ENCODE measurements at regions not wholly inside any gene's neighbourhood (a gene's known extent, or its start where the extent isn't known, plus 50 kb on each side); places are given as distances from the start of the nearest gene placed in this dataset.

DNA sequence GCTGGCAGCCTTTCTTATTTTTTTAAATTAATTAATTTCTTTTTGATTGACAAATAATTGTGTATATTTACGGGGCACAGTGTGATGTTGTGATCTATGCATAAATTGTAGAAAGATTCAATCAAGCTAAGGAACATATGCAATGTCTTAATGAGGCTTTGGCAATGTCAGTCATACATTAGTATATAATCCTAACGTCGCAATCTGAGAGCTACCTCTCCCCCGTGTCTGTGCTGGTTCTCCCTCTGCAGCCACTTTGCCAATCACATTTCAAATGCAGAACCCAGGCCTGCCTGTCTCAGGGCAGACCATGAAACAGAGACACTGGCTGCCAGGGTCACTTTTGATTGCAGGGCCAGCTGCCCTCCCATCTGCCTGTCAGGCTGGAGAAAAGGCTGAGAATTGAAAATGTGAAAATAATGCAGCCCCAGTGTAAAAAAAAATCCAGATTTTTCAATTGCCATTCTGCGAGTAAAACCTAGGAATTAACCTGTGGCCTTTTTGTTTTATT, 56.3 kb downstream of the SLC24A2 start:
- no peaks in the 10 kb centered on the region for H3K36me3 Mint-ChIP-seq
- TF ChIP-seq, protein P1, sequence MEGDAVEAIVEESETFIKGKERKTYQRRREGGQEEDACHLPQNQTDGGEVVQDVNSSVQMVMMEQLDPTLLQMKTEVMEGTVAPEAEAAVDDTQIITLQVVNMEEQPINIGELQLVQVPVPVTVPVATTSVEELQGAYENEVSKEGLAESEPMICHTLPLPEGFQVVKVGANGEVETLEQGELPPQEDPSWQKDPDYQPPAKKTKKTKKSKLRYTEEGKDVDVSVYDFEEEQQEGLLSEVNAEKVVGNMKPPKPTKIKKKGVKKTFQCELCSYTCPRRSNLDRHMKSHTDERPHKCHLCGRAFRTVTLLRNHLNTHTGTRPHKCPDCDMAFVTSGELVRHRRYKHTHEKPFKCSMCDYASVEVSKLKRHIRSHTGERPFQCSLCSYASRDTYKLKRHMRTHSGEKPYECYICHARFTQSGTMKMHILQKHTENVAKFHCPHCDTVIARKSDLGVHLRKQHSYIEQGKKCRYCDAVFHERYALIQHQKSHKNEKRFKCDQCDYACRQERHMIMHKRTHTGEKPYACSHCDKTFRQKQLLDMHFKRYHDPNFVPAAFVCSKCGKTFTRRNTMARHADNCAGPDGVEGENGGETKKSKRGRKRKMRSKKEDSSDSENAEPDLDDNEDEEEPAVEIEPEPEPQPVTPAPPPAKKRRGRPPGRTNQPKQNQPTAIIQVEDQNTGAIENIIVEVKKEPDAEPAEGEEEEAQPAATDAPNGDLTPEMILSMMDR (IDR thresholded peaks at IDR 0.05), result no peak
- no peaks in the 10 kb centered on the region for H3K4me1 Mint-ChIP-seq
- H3K36me3 ChIP-seq (replicated peaks in 1 of 2; ENCODE audit: control insufficient read depth in 1 of 2, insufficient read depth in 2 of 2, low read length in 2 of 2), result no peaks in the 10 kb centered on the region
- no peaks in the 10 kb centered on the region for H3K9me3 ChIP-seq (replicated peaks in 1 of 2; ENCODE audit: control insufficient read depth in 1 of 2, insufficient read depth in 1 of 2, low read length in 2 of 2)
- H3K27ac Mint-ChIP-seq, result no peak overlapping the region
- no peak overlapping the region for H3K9ac ChIP-seq (ENCODE audit: insufficient read depth, low read length, poor library complexity, severe bottlenecking)
- H3K9me3 Mint-ChIP-seq, result peaks cover 0 to 1% (median 0%) of the 10 kb centered on the region in 7 donors
- H3K79me2 ChIP-seq (ENCODE audit: insufficient read depth, low read length), result no peaks in the 10 kb centered on the region
- H3K4me2 ChIP-seq (replicated peaks; ENCODE audit: extremely low read depth, low read length, poor library complexity, severe bottlenecking), result no peak overlapping the region
- WGBS (ENCODE audit: insufficient coverage), result 89% methylated on average over 4 of the region's 5 CpGs
- no peaks in the 10 kb centered on the region for H3K27me3 ChIP-seq (ENCODE audit: control insufficient read depth in 2 of 2, insufficient read depth in 2 of 2, low read length in 2 of 2)
- H4K20me1 ChIP-seq (ENCODE audit: insufficient read depth, low read length), result no peaks in the 10 kb centered on the region
- no peak overlapping the region for H3K27ac ChIP-seq (ENCODE audit: low read depth in 1 of 2, low read length in 2 of 2)
- H3K4me1 ChIP-seq (ENCODE audit: control insufficient read depth in 1 of 2, insufficient read depth in 2 of 2, low read length in 2 of 2), result no peaks in the 10 kb centered on the region
- no peak overlapping the region for H2AFZ ChIP-seq (ENCODE audit: insufficient read depth, low read depth, low read length, poor library complexity, severe bottlenecking)
- no peak overlapping the region for H3K4me3 Mint-ChIP-seq
- H3K27me3 Mint-ChIP-seq (ENCODE audit: low read depth in 3 of 3), result peaks cover 0 to 2% (median 0%) of the 10 kb centered on the region in 3 donors
- intact Hi-C loops (cut with micrococcal nuclease), result no loop called here
- DNase-seq, result no peak
- H3K4me3 ChIP-seq (replicated peaks in 1 of 3; ENCODE audit: low read depth in 2 of 3, low read length in 3 of 3), result no peak overlapping the region

DNA sequence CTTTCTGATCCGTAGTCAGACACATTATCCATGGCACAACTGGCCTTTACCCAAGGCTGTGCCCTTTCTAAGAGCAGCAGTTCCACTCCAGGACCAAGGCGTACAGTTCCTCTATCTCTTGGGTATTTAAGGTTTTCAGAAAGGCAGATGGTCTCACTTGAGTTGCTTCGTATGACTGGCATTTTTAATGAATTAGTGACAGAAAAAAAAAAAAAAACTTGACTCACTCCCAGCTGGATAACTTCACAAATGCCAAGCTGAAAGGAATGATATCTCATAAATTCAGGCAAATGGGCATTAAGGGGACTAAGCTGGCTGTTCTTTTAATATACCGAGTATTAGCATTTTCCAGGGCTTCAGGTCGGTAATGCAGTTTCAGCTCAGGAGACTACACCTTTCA, 60.7 kb downstream of the SLC24A2 start:
- Mint-ChIP-seq H3K27me3 (ENCODE audit: low read depth in 3 of 3) (peaks cover 0 to 2% (median 0%) of the 10 kb centered on the region in 3 donors), H3K27ac (no peak overlapping the region), H3K4me3 (no peak overlapping the region), H3K9me3 (peaks cover 0 to 3% (median 0%) of the 10 kb centered on the region in 7 donors), H3K36me3 (no peaks in the 10 kb centered on the region), H3K4me1 (no peaks in the 10 kb centered on the region)
- no CpG with 5 or more reads among the region's 5 CpGs for WGBS (ENCODE audit: insufficient coverage)
- TF ChIP-seq, protein P1 (IDR thresholded peaks at IDR 0.05), result no peak
- no peaks in the 10 kb centered on the region for H3K79me2 ChIP-seq (ENCODE audit: insufficient read depth, low read length)
- no peaks in the 10 kb centered on the region for H3K27me3 ChIP-seq (ENCODE audit: control insufficient read depth in 2 of 2, insufficient read depth in 2 of 2, low read length in 2 of 2)
- intact Hi-C loops (cut with micrococcal nuclease), result no loop called here
- no peak overlapping the region for H3K27ac ChIP-seq (ENCODE audit: low read depth in 1 of 2, low read length in 2 of 2)
- H3K9me3 ChIP-seq (replicated peaks in 1 of 2; ENCODE audit: control insufficient read depth in 1 of 2, insufficient read depth in 1 of 2, low read length in 2 of 2), result no peaks in the 10 kb centered on the region
- no peak overlapping the region for H3K4me3 ChIP-seq (replicated peaks in 1 of 3; ENCODE audit: low read depth in 2 of 3, low read length in 3 of 3)
- H3K36me3 ChIP-seq (replicated peaks in 1 of 2; ENCODE audit: control insufficient read depth in 1 of 2, insufficient read depth in 2 of 2, low read length in 2 of 2), result no peaks in the 10 kb centered on the region
- no peaks in the 10 kb centered on the region for H3K4me1 ChIP-seq (ENCODE audit: control insufficient read depth in 1 of 2, insufficient read depth in 2 of 2, low read length in 2 of 2)
- H3K4me2 ChIP-seq (replicated peaks; ENCODE audit: extremely low read depth, low read length, poor library complexity, severe bottlenecking), result no peak overlapping the region
- no peak for DNase-seq
- H2AFZ ChIP-seq (ENCODE audit: insufficient read depth, low read depth, low read length, poor library complexity, severe bottlenecking), result no peak overlapping the region
- H4K20me1 ChIP-seq (ENCODE audit: insufficient read depth, low read length), result no peaks in the 10 kb centered on the region
- no peak overlapping the region for H3K9ac ChIP-seq (ENCODE audit: insufficient read depth, low read length, poor library complexity, severe bottlenecking)

Data from CD14-positive monocyte (primary cell).